Pancreas (tissue), 10 donors: ENCODE measurements at regions not wholly inside any gene's neighbourhood (a gene's known extent, or its start where the extent isn't known, plus 50 kb on each side); places are given as distances from the start of the nearest gene placed in this dataset.
"Not testable (repeated sequence)": the region's sequence is repeated elsewhere in the genome, so short reads cannot be mapped to it uniquely, and the experiment has no call there.

Source experiments
- ATAC-seq, 4 donors: fragments of 200-7000 bp; cut with Tn5 transposase; one replicate each; pipeline versions ENCODE4 v1.8.0 to v1.9.1; 2020; ENCODE audit warnings: mild to moderate bottlenecking in 4 of 4, moderate library complexity in 4 of 4
- DNase-seq, 6 donors: peaks; one replicate each; pipeline ENCODE4 v3.0.0-alpha.2; 2020
- FAIRE-seq: peaks from 2 replicates; lab custom pipeline; 2012; peaks lifted over from hg19 to GRCh38; lab: Jason Lieb, UNC
- H3K27ac ChIP-seq, 4 donors: fragments of 200-600 bp; sonication (generic); 1 replicate in 3 of 4; 2 replicates in 1 of 4; pipeline versions ENCODE4 v1.5.0 to v1.8.0; 2020
- H3K27me3 ChIP-seq, 4 donors: fragments of 200-600 bp; one replicate each; pipeline ENCODE4 v1.8.0; 2021
- H3K36me3 ChIP-seq, 3 donors: fragments of 200-600 bp; sonication (generic) in 1 of 3; one replicate each; pipeline versions ENCODE4 v1.5.0 to v1.8.0; 2020 to 2021
- H3K4me1 ChIP-seq, 3 donors: fragments of 200-600 bp; one replicate each; pipeline ENCODE4 v1.8.0; 2021
- H3K4me3 ChIP-seq, 4 donors: fragments of 200-600 bp; sonication (generic) in 2 of 4; one replicate each; pipeline versions ENCODE4 v1.5.0 to v1.8.0; 2020 to 2021
- H3K9me3 ChIP-seq, 4 donors: fragments of 200-600 bp; one replicate each; pipeline ENCODE4 v1.8.0; 2021
- WGBS, 2 donors: extraction: QIAGEN DNeasy Blood & Tissue Kit; methylation state at CpG; one replicate each; pipeline ENCODE4 v1.1.7; 2013; 5-methylcytosine and 5-hydroxymethylcytosine counted together
- intact Hi-C, 3 donors: fragments of 100-400 bp; cut with DNase I; formaldehyde crosslinking; loops; one replicate each; pipeline versions ENCODE4 v1.11.1 to v1.14.2; 2022
- TF ChIP-seq, protein P1 (sequence below), 4 donors: fragments of 200-600 bp; sonication (generic) in 3 of 4; IDR thresholded peaks; one replicate each; pipeline versions ENCODE4 v1.5.0 to v1.8.0; 2021; ENCODE audit warnings: antibody characterized with exemption in 4 of 4
- donor health status: healthy with polysubstance abuse.
- donor health status: DM: no; HTN: no; CAD: no; lungs with moderate emphysema.
- donor health status: DM: no; HTN: no; CAD: no.
- donor health status: control.
- donor health status: control.
- donor health status: Bipolar disorder and iron deficiency.
- donor health status: DM: yes; HTN: yes; CAD: no.
- donor health status: DM: no; HTN: no; CAD: no.
- donor health status: DM: no; HTN: no; CAD: no.
- donor health status: DM: yes; HTN: yes; CAD: no.

DNA sequence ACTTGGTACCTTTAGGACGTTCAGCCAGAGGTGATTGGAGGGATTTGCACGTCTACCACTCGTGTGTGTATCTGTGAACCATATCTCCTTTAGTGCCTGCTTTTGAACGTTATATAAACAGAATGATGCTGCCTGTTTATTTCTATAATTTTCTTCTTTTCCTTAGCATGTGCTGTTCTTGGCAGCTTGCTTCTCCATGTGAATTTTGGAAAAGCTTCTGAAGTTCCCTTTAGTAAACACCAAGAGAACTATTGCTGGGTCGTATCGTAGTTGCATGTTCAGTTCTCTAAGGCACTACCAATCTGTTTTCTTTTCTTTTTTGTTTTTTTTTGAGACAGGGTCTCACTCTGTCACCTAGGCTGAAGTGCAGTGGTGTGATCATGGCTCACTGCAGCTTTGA, 73.8 kb upstream of the FANCC start:
- H3K4me1 ChIP-seq, ATAC-seq, H3K9me3 ChIP-seq, H3K36me3 ChIP-seq, DNase-seq, H3K4me3 ChIP-seq, FAIRE-seq, H3K27me3 ChIP-seq, H3K27ac ChIP-seq, intact Hi-C loops: not testable (repeated sequence)
- WGBS, 2 donors: 92 to 93% methylated on average over 6 of the region's 6 CpGs

GRCh38 chr9:95389373-95389772, 71.9 kb upstream of the FANCC start:
- Histone ChIP-seq H3K27me3 (no peaks in the 10 kb centered on the region), H3K4me3 (no peak overlapping the region), H3K27ac (no peak overlapping the region), H3K4me1 (no peaks in the 10 kb centered on the region), H3K36me3 (no peaks in the 10 kb centered on the region), H3K9me3 (no peaks in the 10 kb centered on the region)
- TF ChIP-seq, protein P1, sequence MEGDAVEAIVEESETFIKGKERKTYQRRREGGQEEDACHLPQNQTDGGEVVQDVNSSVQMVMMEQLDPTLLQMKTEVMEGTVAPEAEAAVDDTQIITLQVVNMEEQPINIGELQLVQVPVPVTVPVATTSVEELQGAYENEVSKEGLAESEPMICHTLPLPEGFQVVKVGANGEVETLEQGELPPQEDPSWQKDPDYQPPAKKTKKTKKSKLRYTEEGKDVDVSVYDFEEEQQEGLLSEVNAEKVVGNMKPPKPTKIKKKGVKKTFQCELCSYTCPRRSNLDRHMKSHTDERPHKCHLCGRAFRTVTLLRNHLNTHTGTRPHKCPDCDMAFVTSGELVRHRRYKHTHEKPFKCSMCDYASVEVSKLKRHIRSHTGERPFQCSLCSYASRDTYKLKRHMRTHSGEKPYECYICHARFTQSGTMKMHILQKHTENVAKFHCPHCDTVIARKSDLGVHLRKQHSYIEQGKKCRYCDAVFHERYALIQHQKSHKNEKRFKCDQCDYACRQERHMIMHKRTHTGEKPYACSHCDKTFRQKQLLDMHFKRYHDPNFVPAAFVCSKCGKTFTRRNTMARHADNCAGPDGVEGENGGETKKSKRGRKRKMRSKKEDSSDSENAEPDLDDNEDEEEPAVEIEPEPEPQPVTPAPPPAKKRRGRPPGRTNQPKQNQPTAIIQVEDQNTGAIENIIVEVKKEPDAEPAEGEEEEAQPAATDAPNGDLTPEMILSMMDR (IDR thresholded peaks at IDR 0.05): no peak
- no peak for DNase-seq
- no peak for FAIRE-seq
- intact Hi-C loops: no loop called here
- no peak for ATAC-seq
- 86 to 91% methylated on average over 2 of the region's 2 CpGs for WGBS, 2 donors

DNA sequence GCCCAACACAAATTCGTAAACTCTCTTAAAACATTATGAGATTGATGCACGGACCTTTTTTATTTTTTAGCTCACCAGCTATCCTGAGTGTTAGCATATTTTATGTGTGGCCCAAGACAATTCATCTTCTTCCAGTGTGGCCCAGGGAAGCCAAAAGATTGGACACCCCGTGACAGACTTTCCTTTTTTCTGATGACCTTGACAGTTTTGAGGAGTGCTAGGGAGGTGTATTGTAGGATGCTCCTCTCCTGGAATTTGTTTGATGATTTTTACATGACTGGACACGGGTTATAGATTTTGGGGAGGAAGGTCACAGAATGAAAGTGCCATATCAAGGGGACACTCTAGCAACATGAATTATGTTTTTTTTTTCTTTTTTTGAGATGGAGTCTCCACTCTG, 69.3 kb upstream of the FANCC start:
- DNase-seq: no peak
- no peaks in the 10 kb centered on the region for H3K36me3 ChIP-seq
- 73 to 90% methylated on average over 4 of the region's 4 CpGs for WGBS, 2 donors
- H3K27ac ChIP-seq: no peak overlapping the region
- intact Hi-C loops: no loop called here
- no peaks in the 10 kb centered on the region for H3K9me3 ChIP-seq
- FAIRE-seq: no peak
- no peak for ATAC-seq
- no peaks in the 10 kb centered on the region for H3K27me3 ChIP-seq
- TF ChIP-seq, protein P1 (IDR thresholded peaks at IDR 0.05): no peak
- H3K4me3 ChIP-seq: no peak overlapping the region
- H3K4me1 ChIP-seq: no peaks in the 10 kb centered on the region

DNA sequence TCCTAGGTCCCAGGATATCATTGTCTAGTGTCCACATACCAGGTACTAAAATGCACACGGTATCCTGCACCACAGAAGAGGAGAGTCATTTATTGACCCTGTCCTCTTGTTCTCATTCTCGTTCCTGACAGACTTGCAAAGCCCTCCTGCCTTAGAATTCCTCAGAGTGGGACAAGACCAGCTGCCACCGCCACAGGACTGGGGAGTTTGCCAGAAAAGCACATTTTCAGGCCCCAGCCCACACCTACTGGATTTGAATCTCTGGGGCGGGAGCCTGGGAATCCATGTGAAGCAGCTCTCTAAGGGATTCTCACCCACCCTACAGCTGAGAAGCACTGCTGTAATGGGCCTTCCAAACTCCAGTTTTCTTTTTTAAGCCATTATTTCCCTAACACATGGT, 68.0 kb upstream of the FANCC start:
- Histone ChIP-seq H3K9me3 (no peaks in the 10 kb centered on the region), H3K4me1 (no peaks in the 10 kb centered on the region), H3K36me3 (no peaks in the 10 kb centered on the region), H3K27ac (no peak overlapping the region), H3K27me3 (no peaks in the 10 kb centered on the region), H3K4me3 (no peak overlapping the region)
- TF ChIP-seq, protein P1 (IDR thresholded peaks at IDR 0.05): no peak
- intact Hi-C loops: no loop called here
- no peak for ATAC-seq
- no peak for FAIRE-seq
- DNase-seq: no peak
- 70 to 75% methylated on average over 4 of the region's 4 CpGs for WGBS, 2 donors

- ATAC-seq (no peak), DNase-seq (no peak), FAIRE-seq (no peak)
- no peaks in the 10 kb centered on the region for H3K36me3 ChIP-seq
- TF ChIP-seq, protein P1 (IDR thresholded peaks at IDR 0.05): no peak
- 73 to 83% methylated on average over 1 of the region's 1 CpG for WGBS, 2 donors
- intact Hi-C loops: no loop called here
- H3K4me3 ChIP-seq: no peak overlapping the region
- no peaks in the 10 kb centered on the region for H3K9me3 ChIP-seq
- H3K4me1 ChIP-seq: no peaks in the 10 kb centered on the region
- no peaks in the 10 kb centered on the region for H3K27me3 ChIP-seq
- H3K27ac ChIP-seq: no peak overlapping the region
Observed at GRCh38 chr9:95383845-95384244, 66.3 kb upstream of the FANCC start.
